Lung (tissue), 11 donors: ENCODE measurements at regions not wholly inside any gene's neighbourhood (a gene's known extent, or its start where the extent isn't known, plus 50 kb on each side); places are given as distances from the start of the nearest gene placed in this dataset.

Source experiments
- ATAC-seq: fragments of 200-7000 bp; cut with Tn5 transposase; one replicate; pipeline ENCODE4 v1.9.1; 2020; ENCODE audit warnings: moderate number of reproducible peaks; ENCODE audit not compliant: insufficient read depth, low FRiP score
- DNase-seq, 3 donors: peaks; one replicate each; pipeline ENCODE4 v3.0.0-alpha.2; 2013 to 2017
- H3K27ac ChIP-seq, 2 donors: one replicate each; pipeline ENCODE4 v1.5.1; 2013; ENCODE audit warnings: mild to moderate bottlenecking in 2 of 2, moderate library complexity in 2 of 2, control low read depth in 1 of 2, inconsistent platforms in 1 of 2, low read depth in 1 of 2, low read length in 1 of 2
- H3K27me3 ChIP-seq, 3 donors: one replicate each; pipeline ENCODE4 v1.5.1; 2013; ENCODE audit warnings: low read length in 2 of 3; ENCODE audit not compliant: control insufficient read depth in 3 of 3, insufficient read depth in 3 of 3
- H3K36me3 ChIP-seq, 4 donors: one replicate each; pipeline ENCODE4 v1.5.1; 2013; ENCODE audit warnings: low read length in 4 of 4, mild to moderate bottlenecking in 1 of 4, moderate library complexity in 1 of 4; ENCODE audit not compliant: control insufficient read depth in 4 of 4, insufficient read depth in 4 of 4
- H3K4me1 ChIP-seq, 5 donors: one replicate each; pipeline ENCODE4 v1.5.1; 2013; ENCODE audit warnings: low read length in 5 of 5, mild to moderate bottlenecking in 2 of 5, moderate library complexity in 1 of 5; ENCODE audit not compliant: control insufficient read depth in 5 of 5, insufficient read depth in 5 of 5
- H3K4me3 ChIP-seq: one replicate; pipeline ENCODE4 v1.5.1; 2013; ENCODE audit warnings: mild to moderate bottlenecking, control low read depth, moderate library complexity
- H3K9ac ChIP-seq, 2 donors: one replicate each; pipeline ENCODE4 v1.5.1; 2013; ENCODE audit warnings: low read length in 2 of 2, control low read depth in 1 of 2; ENCODE audit not compliant: insufficient read depth in 1 of 2
- H3K9me3 ChIP-seq, 4 donors: one replicate each; pipeline ENCODE4 v1.5.1; 2013; ENCODE audit warnings: low read length in 3 of 4, mild to moderate bottlenecking in 1 of 4, moderate library complexity in 1 of 4; ENCODE audit not compliant: control insufficient read depth in 4 of 4, insufficient read depth in 3 of 4
- CTCF ChIP-seq: IDR thresholded peaks from 2 replicates; pipeline ENCODE4 v1.5.1; 2012; ENCODE audit warnings: mild to moderate bottlenecking; ENCODE audit errors: control extremely low read depth, extremely low read depth
- WGBS, 2 donors: extraction: QIAGEN DNeasy Blood & Tissue Kit; methylation state at CpG; one replicate each; pipeline ENCODE4 v1.1.7; 2013; 5-methylcytosine and 5-hydroxymethylcytosine counted together
- donor health status: control.
- donor health status: control.
- donor health status: Bipolar disorder and iron deficiency.
- donor health status: healthy.
- donor health status: DM: yes; HTN: yes; CAD: no.

GRCh38 chr4:89514811-89515210, 207.2 kb upstream of the GPRIN3 start:
- no peak overlapping the region for H3K9ac ChIP-seq
- no peak for TF ChIP-seq CTCF
- H3K36me3 ChIP-seq = no peaks in the 10 kb centered on the region
- no peaks in the 10 kb centered on the region for H3K9me3 ChIP-seq
- H3K4me1 ChIP-seq = no peaks in the 10 kb centered on the region
- DNase-seq = no peak
- H3K4me3 ChIP-seq = no peak overlapping the region
- no peaks in the 10 kb centered on the region for H3K27me3 ChIP-seq
- no peak for ATAC-seq
- H3K27ac ChIP-seq = no peak overlapping the region
- WGBS, 2 donors = 90 to 94% methylated on average over 3 of the region's 3 CpGs

- no peak for ATAC-seq
- Histone ChIP-seq H3K27me3 (no peaks in the 10 kb centered on the region), H3K36me3 (no peaks in the 10 kb centered on the region), H3K9me3 (no peaks in the 10 kb centered on the region), H3K4me3 (no peak overlapping the region), H3K4me1 (no peaks in the 10 kb centered on the region), H3K9ac (no peak overlapping the region), H3K27ac (no peak overlapping the region)
- 78 to 79% methylated on average over 7 of the region's 7 CpGs for WGBS, 2 donors
- TF ChIP-seq CTCF = no peak
- no peak for DNase-seq
Observed at GRCh38 chr4:89511776-89512175, 204.2 kb upstream of the GPRIN3 start.

- no peak overlapping the region for H3K27ac ChIP-seq
- 66 to 68% methylated on average over 4 of the region's 4 CpGs for WGBS, 2 donors
- no peaks in the 10 kb centered on the region for H3K4me1 ChIP-seq
- no peak overlapping the region for H3K9ac ChIP-seq
- no peak for TF ChIP-seq CTCF
- no peaks in the 10 kb centered on the region for H3K9me3 ChIP-seq
- H3K27me3 ChIP-seq = no peaks in the 10 kb centered on the region
- no peak for DNase-seq
- no peak for ATAC-seq
- H3K4me3 ChIP-seq = no peak overlapping the region
- H3K36me3 ChIP-seq = no peaks in the 10 kb centered on the region
Observed at GRCh38 chr4:89509708-89510281, 202.2 kb upstream of the GPRIN3 start.

- DNase-seq = no peak
- ATAC-seq = no peak
- no peaks in the 10 kb centered on the region for H3K27me3 ChIP-seq
- H3K9ac ChIP-seq = no peak overlapping the region
- no peak overlapping the region for H3K4me3 ChIP-seq
- WGBS, 2 donors = 72 to 74% methylated on average over 3 of the region's 3 CpGs
- H3K27ac ChIP-seq = no peak overlapping the region
- no peaks in the 10 kb centered on the region for H3K9me3 ChIP-seq
- H3K36me3 ChIP-seq = no peaks in the 10 kb centered on the region
- H3K4me1 ChIP-seq = no peaks in the 10 kb centered on the region
- TF ChIP-seq CTCF = no peak
Observed at GRCh38 chr4:89506866-89507491, 199.4 kb upstream of the GPRIN3 start.
